ENCODE measurements at regions not wholly inside any gene's neighbourhood (a gene's known extent, or its start where the extent isn't known, plus 50 kb on each side); places are given as distances from the start of the nearest gene placed in this dataset.

DNA sequence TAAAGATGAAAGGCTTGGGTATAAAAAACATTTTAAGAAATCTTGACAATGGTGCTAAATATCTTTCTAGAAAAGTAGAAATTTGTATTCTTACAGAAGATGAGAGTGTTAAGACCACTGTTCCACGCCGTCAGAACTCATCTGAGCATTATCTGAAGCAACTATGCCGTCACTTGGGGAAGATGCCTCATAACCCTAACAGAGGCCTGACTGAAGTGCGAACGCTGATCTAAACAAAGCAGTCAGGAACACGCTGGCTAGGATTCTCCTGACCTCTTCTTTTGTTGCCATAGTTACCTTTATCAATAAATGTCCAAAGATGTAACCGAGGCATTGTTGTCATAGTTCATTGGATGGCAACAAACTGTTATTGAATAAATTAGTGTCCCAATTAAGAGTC lies 612.4 kb downstream of the LTN1 start:
- TF ChIP-seq POLR2AphosphoS5 (IDR thresholded peaks at IDR 0.05) = no peak
- TF ChIP-seq POLR2A (IDR thresholded peaks at IDR 0.05) = no peak
- WGBS, 2 donors (ENCODE audit: low coverage in 1 of 2) = 75 to 91% methylated on average over 7 of the region's 7 CpGs
- peaks cover 0 to 7% (median 0%) of the 10 kb centered on the region in 3 donors for H3K4me1 ChIP-seq
- H3K4me3 ChIP-seq = no peak overlapping the region
- no peak overlapping the region for H3K27ac ChIP-seq
- H3K9me3 ChIP-seq = no peaks in the 10 kb centered on the region
- no peak for ATAC-seq
- no peaks in the 10 kb centered on the region for H3K27me3 ChIP-seq
- peaks cover 0 to 5% of the 10 kb centered on the region in 2 donors for H3K36me3 ChIP-seq

DNA sequence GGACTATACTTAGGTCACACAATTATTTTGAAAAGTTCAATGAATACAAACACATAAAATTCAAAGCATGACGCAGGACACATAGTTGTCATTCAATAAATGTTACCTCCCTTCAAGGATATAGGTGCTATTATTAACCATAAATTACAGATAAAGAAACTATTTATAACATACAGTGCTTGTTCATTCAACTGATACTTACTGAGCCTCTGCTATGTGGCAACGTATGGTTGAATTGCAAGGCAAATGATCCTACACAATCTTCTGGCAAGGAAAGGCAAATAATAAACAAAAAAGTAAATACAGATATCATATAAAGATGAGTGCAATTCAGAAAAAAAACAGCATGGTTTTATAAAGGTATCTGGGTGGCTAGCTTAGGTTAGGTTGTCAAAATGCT lies 614.7 kb downstream of the LTN1 start:
- TF ChIP-seq POLR2AphosphoS5 (IDR thresholded peaks at IDR 0.05) = no peak
- TF ChIP-seq EP300 (IDR thresholded peaks at IDR 0.05) = no peak
- TF ChIP-seq POLR2A (IDR thresholded peaks at IDR 0.05) = no peak
- TF ChIP-seq, protein P1, sequence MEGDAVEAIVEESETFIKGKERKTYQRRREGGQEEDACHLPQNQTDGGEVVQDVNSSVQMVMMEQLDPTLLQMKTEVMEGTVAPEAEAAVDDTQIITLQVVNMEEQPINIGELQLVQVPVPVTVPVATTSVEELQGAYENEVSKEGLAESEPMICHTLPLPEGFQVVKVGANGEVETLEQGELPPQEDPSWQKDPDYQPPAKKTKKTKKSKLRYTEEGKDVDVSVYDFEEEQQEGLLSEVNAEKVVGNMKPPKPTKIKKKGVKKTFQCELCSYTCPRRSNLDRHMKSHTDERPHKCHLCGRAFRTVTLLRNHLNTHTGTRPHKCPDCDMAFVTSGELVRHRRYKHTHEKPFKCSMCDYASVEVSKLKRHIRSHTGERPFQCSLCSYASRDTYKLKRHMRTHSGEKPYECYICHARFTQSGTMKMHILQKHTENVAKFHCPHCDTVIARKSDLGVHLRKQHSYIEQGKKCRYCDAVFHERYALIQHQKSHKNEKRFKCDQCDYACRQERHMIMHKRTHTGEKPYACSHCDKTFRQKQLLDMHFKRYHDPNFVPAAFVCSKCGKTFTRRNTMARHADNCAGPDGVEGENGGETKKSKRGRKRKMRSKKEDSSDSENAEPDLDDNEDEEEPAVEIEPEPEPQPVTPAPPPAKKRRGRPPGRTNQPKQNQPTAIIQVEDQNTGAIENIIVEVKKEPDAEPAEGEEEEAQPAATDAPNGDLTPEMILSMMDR (IDR thresholded peaks at IDR 0.05) = no peak
- no peak for ATAC-seq
- Histone ChIP-seq H3K27me3 (no peaks in the 10 kb centered on the region), H3K4me1 (peaks cover 0 to 7% (median 0%) of the 10 kb centered on the region in 3 donors), H3K36me3 (peaks cover 0 to 5% of the 10 kb centered on the region in 2 donors), H3K27ac (no peak overlapping the region), H3K4me3 (no peak overlapping the region), H3K9me3 (no peaks in the 10 kb centered on the region)
- WGBS, 2 donors (ENCODE audit: low coverage in 1 of 2) = 81 to 96% methylated on average over 2 of the region's 2 CpGs

DNA sequence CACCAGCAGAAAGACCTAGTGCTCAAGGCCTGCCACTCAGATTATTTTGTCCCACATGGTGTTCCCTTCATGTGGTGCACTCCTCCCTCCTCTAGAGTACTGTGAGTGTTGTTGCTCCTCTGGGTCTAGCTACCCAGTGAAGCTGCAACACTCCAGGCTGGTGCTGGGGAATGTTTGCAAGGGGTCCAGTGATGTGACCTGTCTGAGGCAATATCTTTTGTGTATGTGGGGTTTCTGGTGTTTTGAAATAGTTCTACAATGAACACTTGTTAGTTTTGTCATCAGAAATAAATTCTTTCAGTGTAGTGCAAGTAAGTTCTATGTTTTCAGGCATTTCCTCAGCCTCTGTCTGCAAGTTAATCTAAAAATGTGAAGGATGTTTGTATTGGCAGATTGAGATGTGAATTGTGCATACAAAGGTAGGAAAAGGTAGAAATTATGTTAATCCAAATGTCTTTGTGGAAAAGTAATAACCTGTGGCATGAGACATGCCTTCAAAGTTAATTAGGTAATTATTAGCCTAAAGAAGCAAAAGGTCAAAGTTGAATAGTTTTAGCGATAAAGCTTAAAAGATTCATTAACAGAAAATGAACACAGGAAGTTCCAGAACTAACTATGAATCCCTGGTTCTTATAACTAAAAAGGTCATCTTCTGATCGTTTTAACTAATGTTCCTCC lies 616.8 kb downstream of the LTN1 start:
- peaks cover 0 to 6% (median 0%) of the 10 kb centered on the region in 3 donors for H3K9me3 ChIP-seq
- H3K4me1 ChIP-seq = peaks cover 0 to 4% (median 0%) of the 10 kb centered on the region in 3 donors
- 67 to 71% methylated on average over 2 of the region's 2 CpGs for WGBS, 2 donors (ENCODE audit: low coverage in 1 of 2)
- H3K27me3 ChIP-seq = no peaks in the 10 kb centered on the region
- TF ChIP-seq EP300 (IDR thresholded peaks at IDR 0.05) (no peak), POLR2A (IDR thresholded peaks at IDR 0.05) (no peak), POLR2AphosphoS5 (IDR thresholded peaks at IDR 0.05) (no peak)
- TF ChIP-seq, protein P1 (IDR thresholded peaks at IDR 0.05) = no peak
- ATAC-seq = no peak
- peaks cover 0 to 5% of the 10 kb centered on the region in 2 donors for H3K36me3 ChIP-seq
- no peak overlapping the region for H3K4me3 ChIP-seq
- no peak overlapping the region for H3K27ac ChIP-seq

DNA sequence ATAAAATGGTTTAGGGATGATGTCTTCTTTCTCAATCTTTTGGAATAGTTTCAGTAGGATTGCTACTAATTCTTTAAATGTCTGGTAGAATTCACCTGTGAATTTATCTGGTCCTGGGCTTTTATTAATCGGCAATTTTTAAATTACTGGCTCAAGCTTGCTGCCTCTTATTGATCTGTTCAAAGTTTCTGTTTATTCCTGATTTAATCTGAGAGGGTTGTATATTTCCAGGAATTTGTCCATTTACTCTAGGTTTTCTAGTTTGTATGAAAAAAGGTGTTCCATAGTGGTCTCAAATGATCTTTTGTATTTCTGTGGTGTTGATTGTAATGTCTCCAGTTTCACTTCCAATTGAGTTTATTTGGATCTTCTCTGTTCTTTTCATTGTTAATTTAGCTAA lies 617.8 kb downstream of the LTN1 start:
- no peak overlapping the region for H3K27ac ChIP-seq
- peaks cover 0 to 5% of the 10 kb centered on the region in 2 donors for H3K36me3 ChIP-seq
- H3K4me3 ChIP-seq = no peak overlapping the region
- ATAC-seq = no peak
- no peaks in the 10 kb centered on the region for H3K27me3 ChIP-seq
- 100% methylated on average over 1 of the region's 1 CpG for WGBS, 2 donors (ENCODE audit: low coverage in 1 of 2)
- no peak for TF ChIP-seq POLR2A (IDR thresholded peaks at IDR 0.05)
- no peak for TF ChIP-seq POLR2AphosphoS5 (IDR thresholded peaks at IDR 0.05)
- TF ChIP-seq, protein P1 (IDR thresholded peaks at IDR 0.05) = no peak
- TF ChIP-seq EP300 (IDR thresholded peaks at IDR 0.05) = no peak
- no peaks in the 10 kb centered on the region for H3K4me1 ChIP-seq
- peaks cover 0 to 6% (median 0%) of the 10 kb centered on the region in 3 donors for H3K9me3 ChIP-seq

DNA sequence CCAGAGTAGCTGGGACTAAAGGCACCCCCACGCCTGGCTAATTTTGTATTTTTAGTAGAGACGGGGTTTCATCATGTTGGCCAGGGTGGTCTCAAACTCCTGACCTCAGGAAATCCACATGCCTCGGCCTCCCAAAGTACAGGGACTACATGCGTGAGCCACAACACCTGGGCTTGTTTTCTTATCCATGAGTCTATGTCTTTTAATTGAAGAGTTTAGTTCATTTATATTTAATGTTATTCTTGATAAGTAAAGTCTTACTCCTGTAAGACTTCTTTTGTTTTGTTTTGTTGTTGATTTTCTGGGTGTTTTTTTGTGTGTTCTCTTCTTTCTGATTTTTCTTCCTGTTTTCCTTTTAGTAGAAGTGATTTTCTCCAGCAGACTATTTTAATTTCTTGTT lies 621.0 kb downstream of the LTN1 start:
- no peak for TF ChIP-seq POLR2A (IDR thresholded peaks at IDR 0.05)
- no peak for TF ChIP-seq EP300 (IDR thresholded peaks at IDR 0.05)
- TF ChIP-seq, protein P1 (IDR thresholded peaks at IDR 0.05) = no peak
- no peak for TF ChIP-seq POLR2AphosphoS5 (IDR thresholded peaks at IDR 0.05)
- no peaks in the 10 kb centered on the region for H3K27me3 ChIP-seq
- H3K27ac ChIP-seq = no peak overlapping the region
- H3K4me1 ChIP-seq = no peaks in the 10 kb centered on the region
- 89 to 100% methylated on average over 1 to 3 of the region's 4 CpGs for WGBS, 2 donors (ENCODE audit: low coverage in 1 of 2)
- ATAC-seq = no peak
- H3K9me3 ChIP-seq = peaks cover 0 to 6% (median 0%) of the 10 kb centered on the region in 3 donors
- no peak overlapping the region for H3K4me3 ChIP-seq
- H3K36me3 ChIP-seq = no peaks in the 10 kb centered on the region
